ENCODE measurements at regions not wholly inside any gene's neighbourhood (a gene's known extent, or its start where the extent isn't known, plus 50 kb on each side); places are given as distances from the start of the nearest gene placed in this dataset.

DNA sequence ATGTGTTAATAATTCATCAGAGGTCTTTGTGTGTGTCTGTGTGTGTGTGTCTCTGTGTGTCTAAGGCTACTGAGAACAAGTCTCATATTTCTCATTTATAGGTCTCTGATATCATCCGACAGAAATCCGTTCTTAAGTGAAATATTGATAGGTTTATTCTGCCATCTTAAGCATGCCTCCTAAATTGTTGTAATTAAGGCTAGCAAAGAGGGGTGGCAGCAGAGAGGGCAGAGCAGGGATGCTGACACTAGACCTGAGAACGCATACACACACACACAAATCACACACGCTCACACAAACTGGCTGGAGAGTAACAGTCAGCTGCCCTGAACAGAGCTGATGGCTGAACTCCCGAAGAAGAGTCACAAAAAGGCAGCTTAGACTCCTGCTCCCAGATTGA lies 84.9 kb upstream of the LRFN2 start:
- H3K4me3 ChIP-seq, result no peak overlapping the region
- H3K4me1 ChIP-seq, result no peaks in the 10 kb centered on the region
- no peak overlapping the region for H3K27ac ChIP-seq
- TF ChIP-seq, protein P1, sequence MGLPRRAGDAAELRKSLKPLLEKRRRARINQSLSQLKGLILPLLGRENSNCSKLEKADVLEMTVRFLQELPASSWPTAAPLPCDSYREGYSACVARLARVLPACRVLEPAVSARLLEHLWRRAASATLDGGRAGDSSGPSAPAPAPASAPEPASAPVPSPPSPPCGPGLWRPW (IDR thresholded peaks at IDR 0.05), result no peak
- TF ChIP-seq, protein P2, sequence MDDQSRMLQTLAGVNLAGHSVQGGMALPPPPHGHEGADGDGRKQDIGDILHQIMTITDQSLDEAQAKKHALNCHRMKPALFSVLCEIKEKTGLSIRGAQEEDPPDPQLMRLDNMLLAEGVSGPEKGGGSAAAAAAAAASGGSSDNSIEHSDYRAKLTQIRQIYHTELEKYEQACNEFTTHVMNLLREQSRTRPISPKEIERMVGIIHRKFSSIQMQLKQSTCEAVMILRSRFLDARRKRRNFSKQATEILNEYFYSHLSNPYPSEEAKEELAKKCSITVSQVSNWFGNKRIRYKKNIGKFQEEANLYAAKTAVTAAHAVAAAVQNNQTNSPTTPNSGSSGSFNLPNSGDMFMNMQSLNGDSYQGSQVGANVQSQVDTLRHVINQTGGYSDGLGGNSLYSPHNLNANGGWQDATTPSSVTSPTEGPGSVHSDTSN (IDR thresholded peaks at IDR 0.05), result no peak
- no peak for TF ChIP-seq EHF (CRISPR knock-in tag; IDR thresholded peaks at IDR 0.05)
- no peak for TF ChIP-seq SMC3 (IDR thresholded peaks at IDR 0.05)
- TF ChIP-seq, protein P3, sequence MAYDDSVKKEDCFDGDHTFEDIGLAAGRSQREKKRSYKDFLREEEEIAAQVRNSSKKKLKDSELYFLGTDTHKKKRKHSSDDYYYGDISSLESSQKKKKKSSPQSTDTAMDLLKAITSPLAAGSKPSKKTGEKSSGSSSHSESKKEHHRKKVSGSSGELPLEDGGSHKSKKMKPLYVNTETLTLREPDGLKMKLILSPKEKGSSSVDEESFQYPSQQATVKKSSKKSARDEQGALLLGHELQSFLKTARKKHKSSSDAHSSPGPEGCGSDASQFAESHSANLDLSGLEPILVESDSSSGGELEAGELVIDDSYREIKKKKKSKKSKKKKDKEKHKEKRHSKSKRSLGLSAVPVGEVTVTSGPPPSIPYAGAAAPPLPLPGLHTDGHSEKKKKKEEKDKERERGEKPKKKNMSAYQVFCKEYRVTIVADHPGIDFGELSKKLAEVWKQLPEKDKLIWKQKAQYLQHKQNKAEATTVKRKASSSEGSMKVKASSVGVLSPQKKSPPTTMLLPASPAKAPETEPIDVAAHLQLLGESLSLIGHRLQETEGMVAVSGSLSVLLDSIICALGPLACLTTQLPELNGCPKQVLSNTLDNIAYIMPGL (CRISPR knock-in tag; IDR thresholded peaks at IDR 0.05; ENCODE audit: borderline replicate concordance), result no peak
- TF ChIP-seq, protein P4, sequence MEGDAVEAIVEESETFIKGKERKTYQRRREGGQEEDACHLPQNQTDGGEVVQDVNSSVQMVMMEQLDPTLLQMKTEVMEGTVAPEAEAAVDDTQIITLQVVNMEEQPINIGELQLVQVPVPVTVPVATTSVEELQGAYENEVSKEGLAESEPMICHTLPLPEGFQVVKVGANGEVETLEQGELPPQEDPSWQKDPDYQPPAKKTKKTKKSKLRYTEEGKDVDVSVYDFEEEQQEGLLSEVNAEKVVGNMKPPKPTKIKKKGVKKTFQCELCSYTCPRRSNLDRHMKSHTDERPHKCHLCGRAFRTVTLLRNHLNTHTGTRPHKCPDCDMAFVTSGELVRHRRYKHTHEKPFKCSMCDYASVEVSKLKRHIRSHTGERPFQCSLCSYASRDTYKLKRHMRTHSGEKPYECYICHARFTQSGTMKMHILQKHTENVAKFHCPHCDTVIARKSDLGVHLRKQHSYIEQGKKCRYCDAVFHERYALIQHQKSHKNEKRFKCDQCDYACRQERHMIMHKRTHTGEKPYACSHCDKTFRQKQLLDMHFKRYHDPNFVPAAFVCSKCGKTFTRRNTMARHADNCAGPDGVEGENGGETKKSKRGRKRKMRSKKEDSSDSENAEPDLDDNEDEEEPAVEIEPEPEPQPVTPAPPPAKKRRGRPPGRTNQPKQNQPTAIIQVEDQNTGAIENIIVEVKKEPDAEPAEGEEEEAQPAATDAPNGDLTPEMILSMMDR (IDR thresholded peaks at IDR 0.05), result no peak
- 87% methylated on average over 4 of the region's 5 CpGs for WGBS (ENCODE audit: missing lambda C conversion rate)
- no peaks in the 10 kb centered on the region for H3K9me3 ChIP-seq
- CTCF ChIA-PET, result interaction anchor here (1.4 kb wide), 1 partner anchor 27 kb away, joined by 3 read pairs; no protein-coding TSS in a partner anchor
- no peak for DNase-seq (ENCODE audit: low read depth in 1 of 2, low spot score in 1 of 2)
- no peak for FAIRE-seq
- POLR2A ChIA-PET, result no interaction called here
- no peak for ATAC-seq
- H3K4me2 ChIP-seq, result no peak overlapping the region

DNA sequence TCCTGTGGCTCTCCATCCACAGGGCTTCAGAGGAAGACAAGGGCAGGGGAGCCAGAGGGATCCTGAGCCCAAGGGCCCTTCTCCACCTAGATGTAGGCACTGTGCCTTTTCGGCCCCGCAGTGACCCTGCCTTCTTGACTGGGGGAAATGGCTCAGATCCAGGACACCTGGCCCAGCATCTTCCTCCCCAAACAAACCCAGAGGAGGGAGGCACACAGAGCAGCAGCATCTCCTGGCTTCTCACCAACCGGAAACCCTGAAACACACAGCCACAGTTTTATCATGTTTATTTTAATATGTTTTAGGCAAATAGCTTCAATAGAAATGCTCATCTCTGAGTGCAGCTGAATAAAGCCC lies 84.5 kb upstream of the LRFN2 start:
- DNase-seq (ENCODE audit: low read depth in 1 of 2, low spot score in 1 of 2) (no peak), ATAC-seq (no peak), FAIRE-seq (no peak)
- H3K4me2 ChIP-seq, result no peak overlapping the region
- TF ChIP-seq ZC3H11A (IDR thresholded peaks at IDR 0.05) (no peak), FOSB (CRISPR knock-in tag; IDR thresholded peaks at IDR 0.05) (no peak), ZSCAN20 (CRISPR knock-in tag; IDR thresholded peaks at IDR 0.05) (no peak), BHLHE40 (IDR thresholded peaks at IDR 0.05; ENCODE audit: low read depth, low read length) (no peak), CHD2 (IDR thresholded peaks at IDR 0.05; ENCODE audit: low read length, partially characterized antibody) (no peak)
- TF ChIP-seq, protein P5, sequence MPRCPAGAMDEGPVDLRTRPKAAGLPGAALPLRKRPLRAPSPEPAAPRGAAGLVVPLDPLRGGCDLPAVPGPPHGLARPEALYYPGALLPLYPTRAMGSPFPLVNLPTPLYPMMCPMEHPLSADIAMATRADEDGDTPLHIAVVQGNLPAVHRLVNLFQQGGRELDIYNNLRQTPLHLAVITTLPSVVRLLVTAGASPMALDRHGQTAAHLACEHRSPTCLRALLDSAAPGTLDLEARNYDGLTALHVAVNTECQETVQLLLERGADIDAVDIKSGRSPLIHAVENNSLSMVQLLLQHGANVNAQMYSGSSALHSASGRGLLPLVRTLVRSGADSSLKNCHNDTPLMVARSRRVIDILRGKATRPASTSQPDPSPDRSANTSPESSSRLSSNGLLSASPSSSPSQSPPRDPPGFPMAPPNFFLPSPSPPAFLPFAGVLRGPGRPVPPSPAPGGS (IDR thresholded peaks at IDR 0.05), result no peak
- no peaks in the 10 kb centered on the region for H3K4me1 ChIP-seq
- WGBS (ENCODE audit: missing lambda C conversion rate), result 70% methylated on average over 3 of the region's 3 CpGs
- POLR2A ChIA-PET, result no interaction called here
- CTCF ChIA-PET, result no interaction called here
- no peaks in the 10 kb centered on the region for H3K9me3 ChIP-seq
- no peak overlapping the region for H3K27ac ChIP-seq
- no peak overlapping the region for H3K4me3 ChIP-seq

DNA sequence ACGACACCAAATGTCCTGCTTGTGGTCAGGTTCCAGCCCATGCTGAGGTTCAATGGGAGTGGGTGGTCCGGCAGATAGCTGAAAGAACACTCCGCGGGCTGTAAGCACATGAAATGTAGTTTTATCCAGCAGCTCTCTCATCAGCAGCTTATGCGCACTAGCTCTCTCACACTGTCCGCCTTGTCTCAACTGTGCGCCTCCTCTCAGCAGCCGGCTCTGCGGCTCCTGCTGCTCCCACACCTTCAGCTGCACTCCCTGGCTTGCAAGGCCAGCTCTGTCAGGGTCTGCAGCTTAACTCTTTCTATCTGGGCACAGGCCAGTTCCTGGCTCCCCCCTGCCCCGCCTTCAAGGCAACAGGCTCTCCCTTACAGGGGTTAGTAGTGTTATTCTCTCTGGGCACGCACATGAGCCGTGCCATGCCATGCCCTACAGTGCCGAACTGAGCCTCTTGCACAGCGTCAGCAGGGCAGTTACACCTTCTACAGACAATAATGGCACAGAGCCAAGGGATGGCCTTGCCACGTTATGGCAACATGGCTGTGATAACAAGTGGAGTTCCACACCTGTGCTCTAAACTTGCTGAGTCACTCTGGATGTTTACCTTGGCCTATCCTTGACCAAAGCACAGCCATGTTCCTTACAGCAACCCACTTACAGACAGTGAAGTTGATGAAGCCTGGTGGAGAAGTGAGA lies 84.0 kb upstream of the LRFN2 start:
- FAIRE-seq, result no peak
- ChIA-PET CTCF (no interaction called here), POLR2A (no interaction called here)
- no peak for ATAC-seq
- Histone ChIP-seq H3K9me3 (no peaks in the 10 kb centered on the region), H3K4me3 (no peak overlapping the region), H3K4me1 (no peaks in the 10 kb centered on the region), H3K4me2 (no peak overlapping the region), H3K27ac (no peak overlapping the region)
- TF ChIP-seq, protein P1 (IDR thresholded peaks at IDR 0.05), result no peak
- TF ChIP-seq MAZ (IDR thresholded peaks at IDR 0.05; ENCODE audit: borderline replicate concordance, low read depth, low read length) (no peak), HOXB13 (CRISPR knock-in tag; IDR thresholded peaks at IDR 0.05; ENCODE audit: low read depth) (no peak), ESRRA (IDR thresholded peaks at IDR 0.05; ENCODE audit: borderline replicate concordance, low read length) (no peak), ZC3H11A (IDR thresholded peaks at IDR 0.05) (no peak), MAFK (IDR thresholded peaks at IDR 0.05; ENCODE audit: partially characterized antibody) (peak; percentile 34)
- TF ChIP-seq, protein P6, sequence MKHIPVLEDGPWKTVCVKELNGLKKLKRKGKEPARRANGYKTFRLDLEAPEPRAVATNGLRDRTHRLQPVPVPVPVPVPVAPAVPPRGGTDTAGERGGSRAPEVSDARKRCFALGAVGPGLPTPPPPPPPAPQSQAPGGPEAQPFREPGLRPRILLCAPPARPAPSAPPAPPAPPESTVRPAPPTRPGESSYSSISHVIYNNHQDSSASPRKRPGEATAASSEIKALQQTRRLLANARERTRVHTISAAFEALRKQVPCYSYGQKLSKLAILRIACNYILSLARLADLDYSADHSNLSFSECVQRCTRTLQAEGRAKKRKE (CRISPR knock-in tag; IDR thresholded peaks at IDR 0.05; ENCODE audit: low read depth), result no peak
- 79% methylated on average over 11 of the region's 15 CpGs for WGBS (ENCODE audit: missing lambda C conversion rate)
- peak in 1 of 2 experiments; percentile 2 for DNase-seq (ENCODE audit: low read depth in 1 of 2, low spot score in 1 of 2)
